IMR-90 (cell line): ENCODE measurements at regions not wholly inside any gene's neighbourhood (a gene's known extent, or its start where the extent isn't known, plus 50 kb on each side); places are given as distances from the start of the nearest gene placed in this dataset.

ENCODE experiments used
- ATAC-seq: fragments of 200-7000 bp; cut with Tn5 transposase; 2 replicates; pipeline ENCODE4 v1.9.1; 2020; ENCODE audit warnings: low read depth, mild to moderate bottlenecking, moderate library complexity
- BruUV-seq: library from RNA; stranded (reverse); fragments of 400-500 nt; replicated peaks from 2 replicates; lab custom pipeline; 2021; lab: Mats Ljungman, UMichigan
- CTCF ChIA-PET: fragments of 300-600 bp; formaldehyde crosslinking; extraction: SDS; loops from one replicate; lab custom pipeline; 2021; ENCODE audit warnings: antibody characterized with exemption; lab: Yijun Ruan, JAX
- POLR2A ChIA-PET: fragments of 300-600 bp; sonication (Branson Sonifier 250); formaldehyde crosslinking; loops from one replicate; lab custom pipeline; 2022; ENCODE audit warnings: antibody characterized with exemption; ENCODE audit not compliant: unreplicated experiment; lab: Charles Lee
- DNase-seq: peaks from one replicate; pipeline ENCODE4 v3.0.0; 2013
- H2AFZ ChIP-seq: replicated peaks from 2 replicates; pipeline ENCODE3; 2013; ENCODE audit warnings: low read length, mild to moderate bottlenecking; ENCODE audit not compliant: poor library complexity
- H2AK5ac ChIP-seq: 2 replicates; pipeline ENCODE4 v1.6.1; 2013; ENCODE audit warnings: low read depth, low read length, inconsistent platforms
- H2AK9ac ChIP-seq: replicated peaks from 2 replicates; pipeline ENCODE3; 2013; ENCODE audit warnings: mild to moderate bottlenecking, low read depth, low read length, moderate library complexity; ENCODE audit not compliant: poor library complexity
- H2BK120ac ChIP-seq: 2 replicates; pipeline ENCODE4 v1.6.1; 2013; ENCODE audit warnings: low read depth, low read length, inconsistent platforms
- H2BK15ac ChIP-seq: 3 replicates; pipeline ENCODE4 v1.6.1; 2013; ENCODE audit warnings: low read depth, low read length, inconsistent platforms
- H2BK20ac ChIP-seq: 2 replicates; pipeline ENCODE4 v1.6.1; 2013; ENCODE audit warnings: low read depth, mild to moderate bottlenecking, inconsistent platforms, low read length, moderate library complexity
- H2BK5ac ChIP-seq: 2 replicates; pipeline ENCODE4 v1.6.1; 2013; ENCODE audit warnings: mild to moderate bottlenecking, low read depth, low read length, inconsistent platforms; ENCODE audit not compliant: poor library complexity, severe bottlenecking
- H3K14ac ChIP-seq: replicated peaks from 2 replicates; pipeline ENCODE4 v1.6.1; 2013; ENCODE audit warnings: low read depth, low read length, inconsistent platforms
- H3K18ac ChIP-seq: 2 replicates; pipeline ENCODE4 v1.6.1; 2013; ENCODE audit warnings: low read depth, low read length, control low read depth
- H3K23ac ChIP-seq: 2 replicates; pipeline ENCODE4 v1.6.1; 2013; ENCODE audit warnings: low read depth, low read length, inconsistent platforms
- H3K27ac ChIP-seq: 2 replicates; pipeline ENCODE4 v1.5.1; 2013; ENCODE audit warnings: mild to moderate bottlenecking, control low read depth, low read length; ENCODE audit not compliant: insufficient read depth
- H3K27me3 ChIP-seq: 2 replicates; pipeline ENCODE4 v1.6.1; 2013; ENCODE audit warnings: low read length; ENCODE audit not compliant: control insufficient read depth, insufficient read depth
- H3K36me3 ChIP-seq: 2 replicates; pipeline ENCODE4 v1.6.1; 2013; ENCODE audit warnings: low read length, mixed read lengths; ENCODE audit not compliant: control insufficient read depth, insufficient read depth
- H3K4ac ChIP-seq: 2 replicates; pipeline ENCODE4 v1.6.1; 2013; ENCODE audit warnings: low read depth, low read length, inconsistent platforms
- H3K4me1 ChIP-seq: 2 replicates; pipeline ENCODE4 v1.6.1; 2013; ENCODE audit warnings: low read length, mixed read lengths; ENCODE audit not compliant: control insufficient read depth, insufficient read depth
- H3K4me2 ChIP-seq: 2 replicates; pipeline ENCODE4 v1.6.1; 2013; ENCODE audit warnings: low read depth, mild to moderate bottlenecking, control low read depth, low read length, moderate library complexity
- H3K4me3 ChIP-seq: 2 replicates; pipeline ENCODE4 v1.5.1; 2013; ENCODE audit warnings: low read depth, mild to moderate bottlenecking, control low read depth, low read length, moderate library complexity; ENCODE audit not compliant: insufficient read depth
- H3K56ac ChIP-seq: 2 replicates; pipeline ENCODE4 v1.6.1; 2013; ENCODE audit warnings: low read length, inconsistent platforms; ENCODE audit not compliant: insufficient read depth; ENCODE audit errors: extremely low read depth
- H3K79me1 ChIP-seq, 2 experiments: 2 replicates each; pipeline ENCODE4 v1.6.1; 2013; ENCODE audit warnings: low read length in 2 of 2, inconsistent platforms in 1 of 2, low read depth in 1 of 2
- H3K9ac ChIP-seq: 2 replicates; pipeline ENCODE4 v1.6.1; 2013; ENCODE audit warnings: low read depth, low read length, control low read depth
- H3K9me1 ChIP-seq: 2 replicates; pipeline ENCODE4 v1.6.1; 2013; ENCODE audit warnings: low read length, inconsistent platforms; ENCODE audit not compliant: insufficient read depth
- H3K9me3 ChIP-seq: 2 replicates; pipeline ENCODE4 v1.6.1; 2013; ENCODE audit warnings: low read length; ENCODE audit not compliant: control insufficient read depth, insufficient read depth
- H4K20me1 ChIP-seq: 2 replicates; pipeline ENCODE4 v1.6.1; 2013; ENCODE audit warnings: low read length, inconsistent platforms; ENCODE audit not compliant: insufficient read depth
- H4K5ac ChIP-seq: 2 replicates; pipeline ENCODE4 v1.6.1; 2013; ENCODE audit warnings: mild to moderate bottlenecking, low read depth, low read length, control low read depth
- H4K8ac ChIP-seq, 2 experiments: 2 replicates each; pipeline ENCODE4 v1.6.1; 2013; ENCODE audit warnings: low read depth in 2 of 2, low read length in 2 of 2, control low read depth in 1 of 2, inconsistent platforms in 1 of 2
- H4K91ac ChIP-seq: 2 replicates; pipeline ENCODE4 v1.6.1; 2013; ENCODE audit warnings: low read depth, low read length, inconsistent platforms; ENCODE audit not compliant: insufficient read depth
- CHD1 ChIP-seq: IDR thresholded peaks from 2 replicates; pipeline ENCODE4 v1.6.1; 2012; ENCODE audit warnings: low read depth, low read length, improper control_type of control experiment
- NFE2L2 ChIP-seq: fragments of 150-350 bp; IDR thresholded peaks from 2 replicates; pipeline ENCODE4 v1.6.1; 2016; ENCODE audit warnings: low read depth, mild to moderate bottlenecking, low read length
- POLR2A ChIP-seq: IDR thresholded peaks from 2 replicates; pipeline ENCODE4 v1.6.1; 2012; ENCODE audit warnings: mild to moderate bottlenecking, low read depth, low read length
- RFX5 ChIP-seq: IDR thresholded peaks from 2 replicates; pipeline ENCODE4 v1.8.0; 2012; ENCODE audit warnings: low read depth, mild to moderate bottlenecking, low read length, moderate library complexity
- whole genome bisulfite sequencing, 2 experiments: methylation state at CpG; one replicate each; pipeline versions ENCODE4 v1.1.5 to v1.1.7; 2013; ENCODE audit warnings: missing lambda C conversion rate in 2 of 2; ENCODE audit not compliant: insufficient read length in 1 of 2; ENCODE audit errors: extremely low coverage in 2 of 2; 5-methylcytosine and 5-hydroxymethylcytosine counted together
- dilution Hi-C: fragments of 300-500 bp; cut with HindIII; formaldehyde crosslinking; loops from one replicate; pipeline ENCODE4 v1.14.3; 2018; ENCODE audit warnings: low sequenced_read_pairs; ENCODE audit not compliant: unreplicated experiment
- in situ Hi-C: fragments of 300-500 bp; cut with MboI; formaldehyde crosslinking; loops from 3 replicates; pipeline ENCODE4 v1.14.3; 2019; ENCODE audit warnings: low sequenced_read_pairs, inconsistent platforms, mixed read lengths
- intact Hi-C: fragments of 100-400 bp; cut with micrococcal nuclease; formaldehyde crosslinking; loops from 2 replicates; pipeline ENCODE4 v1.10.0; 2022

GRCh38 chr6:4262526-4262925 lies 127.2 kb upstream of the ECI2 start:
- H4K8ac ChIP-seq = no peak overlapping the region
- no peak overlapping the region for H2AK5ac ChIP-seq
- H3K4ac ChIP-seq = no peak overlapping the region
- H2AK9ac ChIP-seq = no peak overlapping the region
- dilution Hi-C loops (no loop called here), in situ Hi-C loops (no loop called here), intact Hi-C loops (no loop called here)
- TF ChIP-seq RFX5 = no peak
- no peak for TF ChIP-seq CHD1
- TF ChIP-seq NFE2L2 = no peak
- TF ChIP-seq POLR2A = no peak
- H2BK15ac ChIP-seq = no peak overlapping the region
- no peak for ATAC-seq
- CTCF ChIA-PET = interaction anchor here (1.2 kb wide), 1 partner anchor 9 kb away, joined by 4 read pairs; no protein-coding TSS in a partner anchor
- no CpG with 5 or more reads among the region's 1 CpG for WGBS, 2 experiments
- H3K4me1 ChIP-seq = no peaks in the 10 kb centered on the region
- no peak for DNase-seq
- no peaks in the 10 kb centered on the region for H3K9me3 ChIP-seq
- no peak overlapping the region for H3K27ac ChIP-seq
- no peak overlapping the region for H3K14ac ChIP-seq
- no peak overlapping the region for H2AFZ ChIP-seq
- H4K20me1 ChIP-seq = no peaks in the 10 kb centered on the region
- H3K4me2 ChIP-seq = no peak overlapping the region
- POLR2A ChIA-PET = no interaction called here
- no TSS peak for BruUV-seq
- H4K91ac ChIP-seq = no peak overlapping the region
- H3K23ac ChIP-seq = no peak overlapping the region
- H3K18ac ChIP-seq = no peak overlapping the region
- H2BK120ac ChIP-seq = no peak overlapping the region
- no peaks in the 10 kb centered on the region for H3K9me1 ChIP-seq
- no peak overlapping the region for H4K5ac ChIP-seq
- H3K9ac ChIP-seq = no peak overlapping the region
- H3K36me3 ChIP-seq = no peaks in the 10 kb centered on the region
- H3K27me3 ChIP-seq = peaks cover 11% of the 10 kb centered on the region
- no peak overlapping the region for H3K4me3 ChIP-seq
- H2BK5ac ChIP-seq = no peak overlapping the region
- no peak overlapping the region for H2BK20ac ChIP-seq
- no peak overlapping the region for H3K56ac ChIP-seq
- H3K79me1 ChIP-seq = no peaks in the 10 kb centered on the region
